ENCODE measurements at regions not wholly inside any gene's neighbourhood (a gene's known extent, or its start where the extent isn't known, plus 50 kb on each side); places are given as distances from the start of the nearest gene placed in this dataset.

GRCh38 chr13:33997574-33997973 is 179.6 kb downstream of the RFC3 start:
- DNase-seq (ENCODE audit: low read depth): no peak
- H3K4me3 ChIP-seq (ENCODE audit: low read depth, low read length): no peak overlapping the region
- no peak for TF ChIP-seq CTCF (IDR thresholded peaks at IDR 0.05; ENCODE audit: low read depth, low read length, missing control alignments)

GRCh38 chr13:33999811-34000605 is 182.1 kb downstream of the RFC3 start:
- DNase-seq (ENCODE audit: low read depth): no peak
- H3K4me3 ChIP-seq (ENCODE audit: low read depth, low read length): no peak overlapping the region
- no peak for TF ChIP-seq CTCF (IDR thresholded peaks at IDR 0.05; ENCODE audit: low read depth, low read length, missing control alignments)

GRCh38 chr13:34000955-34001354 is 183.0 kb downstream of the RFC3 start:
- DNase-seq (ENCODE audit: low read depth): no peak
- TF ChIP-seq CTCF (IDR thresholded peaks at IDR 0.05; ENCODE audit: low read depth, low read length, missing control alignments): no peak
- no peak overlapping the region for H3K4me3 ChIP-seq (ENCODE audit: low read depth, low read length)

GRCh38 chr13:34001389-34001788 is 183.4 kb downstream of the RFC3 start:
- no peak overlapping the region for H3K4me3 ChIP-seq (ENCODE audit: low read depth, low read length)
- no peak for TF ChIP-seq CTCF (IDR thresholded peaks at IDR 0.05; ENCODE audit: low read depth, low read length, missing control alignments)
- DNase-seq (ENCODE audit: low read depth): no peak

GRCh38 chr13:34002141-34002540 is 184.2 kb downstream of the RFC3 start:
- no peak for TF ChIP-seq CTCF (IDR thresholded peaks at IDR 0.05; ENCODE audit: low read depth, low read length, missing control alignments)
- H3K4me3 ChIP-seq (ENCODE audit: low read depth, low read length): no peak overlapping the region
- no peak for DNase-seq (ENCODE audit: low read depth)

GRCh38 chr13:34002924-34003323 is 185.0 kb downstream of the RFC3 start:
- TF ChIP-seq CTCF (IDR thresholded peaks at IDR 0.05; ENCODE audit: low read depth, low read length, missing control alignments): no peak
- no peak overlapping the region for H3K4me3 ChIP-seq (ENCODE audit: low read depth, low read length)
- no peak for DNase-seq (ENCODE audit: low read depth)

- TF ChIP-seq CTCF (IDR thresholded peaks at IDR 0.05; ENCODE audit: low read depth, low read length, missing control alignments): no peak
- no peak for DNase-seq (ENCODE audit: low read depth)
- no peak overlapping the region for H3K4me3 ChIP-seq (ENCODE audit: low read depth, low read length)
These were observed 185.7 kb downstream of the RFC3 start for GRCh38 chr13:34003656-34004055.

Measured in GM12864 (cell line).